GM12878 (cell line): ENCODE measurements at regions not wholly inside any gene's neighbourhood (a gene's known extent, or its start where the extent isn't known, plus 50 kb on each side); places are given as distances from the start of the nearest gene placed in this dataset.
"Not testable (repeated sequence)": the region's sequence is repeated elsewhere in the genome, so short reads cannot be mapped to it uniquely, and the experiment has no call there.

Experiments
- ATAC-seq: fragments of 200-7000 bp; cut with Tn5 transposase; 3 replicates; pipeline ENCODE4 v1.9.1; 2020; ENCODE audit warnings: mild to moderate bottlenecking, moderate library complexity
- BruUV-seq: library from RNA; stranded (reverse); fragments of 400-500 nt; replicated peaks from 2 replicates; lab custom pipeline; 2021; lab: Mats Ljungman, UMichigan
- CTCF ChIA-PET: fragments of 300-600 bp; sonication (Branson Sonifier 250); formaldehyde crosslinking; extraction: SDS; loops from one replicate; lab custom pipeline; 2021; ENCODE audit warnings: inconsistent platforms; lab: Yijun Ruan, JAX
- POLR2A ChIA-PET: fragments of 350-600 bp; formaldehyde crosslinking; extraction: SDS; loops from one replicate; lab custom pipeline; 2021; ENCODE audit warnings: inconsistent platforms; lab: Charles Lee
- RAD21 ChIA-PET: fragments of 300-600 bp; sonication (Branson Sonifier 250); formaldehyde crosslinking; loops from one replicate; lab custom pipeline; 2023; ENCODE audit warnings: antibody characterized with exemption; ENCODE audit not compliant: unreplicated experiment; lab: Charles Lee
- SMC1A ChIA-PET: fragments of 300-600 bp; sonication (Branson Sonifier 250); formaldehyde crosslinking; loops from one replicate; lab custom pipeline; 2023; ENCODE audit not compliant: unreplicated experiment, uncharacterized antibody; lab: Charles Lee
- DNase-seq: peaks from one replicate; pipeline ENCODE4 v3.0.0-alpha.2; 2011; ENCODE audit warnings: low read depth, low spot score
- FAIRE-seq: peaks from 3 replicates; lab custom pipeline; 2011; peaks lifted over from hg19 to GRCh38; lab: Jason Lieb, UNC
- H2AFZ ChIP-seq: 2 replicates; pipeline ENCODE4 v1.6.0; 2011; ENCODE audit warnings: low read depth, low read length, control low read depth; ENCODE audit not compliant: control insufficient read depth
- H3K27ac ChIP-seq: 2 replicates; pipeline ENCODE4 v1.5.1; 2011; ENCODE audit warnings: control low read depth; ENCODE audit not compliant: control insufficient read depth, insufficient read depth
- H3K27me3 ChIP-seq, 2 experiments: replicated peaks in 1 of 2; 2 replicates each; pipeline versions ENCODE4 v1.6.0 to v1.6.1; 2011; ENCODE audit warnings: low read length in 1 of 2; ENCODE audit not compliant: control insufficient read depth in 2 of 2, insufficient read depth in 2 of 2
- H3K36me3 ChIP-seq, 2 experiments: 2 replicates each; pipeline ENCODE4 v1.5.1; 2011; ENCODE audit warnings: low read length in 1 of 2; ENCODE audit not compliant: control insufficient read depth in 2 of 2, insufficient read depth in 2 of 2
- H3K4me1 ChIP-seq: 2 replicates; pipeline ENCODE4 v1.6.1; 2011; ENCODE audit warnings: mild to moderate bottlenecking, low read length, moderate library complexity, mixed read lengths; ENCODE audit not compliant: control insufficient read depth, insufficient read depth
- H3K4me2 ChIP-seq: 2 replicates; pipeline ENCODE4 v1.6.0; 2011; ENCODE audit warnings: control low read depth; ENCODE audit not compliant: control insufficient read depth, insufficient read depth
- H3K4me3 ChIP-seq: fragments of 200-600 bp; sonication (generic); 2 replicates; pipeline ENCODE4 v1.5.1; 2016
- H3K79me2 ChIP-seq: 2 replicates; pipeline ENCODE4 v1.6.0; 2011; ENCODE audit warnings: low read length; ENCODE audit not compliant: control insufficient read depth, insufficient read depth
- H3K9ac ChIP-seq: 2 replicates; pipeline ENCODE4 v1.8.0; 2011; ENCODE audit warnings: low read length, control low read depth, mixed read lengths; ENCODE audit not compliant: control insufficient read depth, insufficient read depth
- H3K9me3 ChIP-seq: replicated peaks from 3 replicates; pipeline ENCODE4 v1.5.1; 2011; ENCODE audit warnings: mild to moderate bottlenecking, low read length; ENCODE audit not compliant: control insufficient read depth, insufficient read depth
- H4K20me1 ChIP-seq: 2 replicates; pipeline ENCODE4 v1.6.0; 2011; ENCODE audit not compliant: control insufficient read depth, insufficient read depth
- WRNIP1 ChIP-seq: IDR thresholded peaks from 2 replicates; pipeline ENCODE4 v1.6.1; 2011; ENCODE audit warnings: low read depth, low read length, improper control_type of control experiment, borderline replicate concordance
- WGBS: methylation state at CpG from one replicate; pipeline ENCODE4 v1.1.6; 2016; ENCODE audit warnings: low lambda C conversion rate; ENCODE audit not compliant: insufficient replicate concordance, insufficient coverage; ENCODE audit errors: missing lambda C conversion rate; 5-methylcytosine and 5-hydroxymethylcytosine counted together
- in situ Hi-C: fragments of 300-500 bp; cut with MboI; formaldehyde crosslinking; loops from 9 replicates; pipeline ENCODE4 v1.14.3; 2018; ENCODE audit warnings: mixed read lengths
- intact Hi-C: fragments of 100-400 bp; cut with micrococcal nuclease; formaldehyde crosslinking; loops from one replicate; pipeline ENCODE4 v1.14.2; 2022; ENCODE audit not compliant: unreplicated experiment

- H3K27me3 ChIP-seq, DNase-seq, H3K79me2 ChIP-seq, H3K36me3 ChIP-seq, H3K9ac ChIP-seq, H3K9me3 ChIP-seq, intact Hi-C loops, in situ Hi-C loops, ATAC-seq, FAIRE-seq, RAD21 ChIA-PET, H3K4me2 ChIP-seq, H3K4me3 ChIP-seq, BruUV-seq, H3K27ac ChIP-seq, H4K20me1 ChIP-seq, H2AFZ ChIP-seq, H3K4me1 ChIP-seq, POLR2A ChIA-PET: not testable (repeated sequence)
- SMC1A ChIA-PET, result interaction anchor here (3.6 kb wide), 1 partner anchor 12 kb away, joined by 16 read pairs; no protein-coding TSS in a partner anchor
- WGBS, result 30% methylated on average over 2 of the region's 2 CpGs
- CTCF ChIA-PET, result interaction anchor here (1.6 kb wide), 1 partner anchor 29 kb away, joined by 4 read pairs; no protein-coding TSS in a partner anchor
Measured at GRCh38 chr9:107763469-107763868, 273.9 kb upstream of the KLF4 start.

GRCh38 chr9:107761307-107761706 lies 271.7 kb upstream of the KLF4 start:
- DNase-seq, result no peak
- H3K36me3 ChIP-seq, result no peaks in the 10 kb centered on the region
- no peak overlapping the region for H3K4me3 ChIP-seq
- H2AFZ ChIP-seq, result no peak overlapping the region
- no peak for TF ChIP-seq WRNIP1
- TF ChIP-seq, all 136 proteins: peak for 0
- no TSS peak for BruUV-seq
- 46% methylated on average over 2 of the region's 2 CpGs for WGBS
- Histone ChIP-seq H3K4me2 (no peak overlapping the region), H3K27me3 (no peaks in the 10 kb centered on the region), H3K79me2 (no peaks in the 10 kb centered on the region), H3K9me3 (no peaks in the 10 kb centered on the region; the same call in 2 of the 3 replicates), H4K20me1 (no peaks in the 10 kb centered on the region), H3K4me1 (no peaks in the 10 kb centered on the region), H3K27ac (no peak overlapping the region), H3K9ac (no peak overlapping the region)
- RAD21 ChIA-PET, result interaction anchor here (2.4 kb wide), 1 partner anchor 10 kb away, joined by 12 read pairs; no protein-coding TSS in a partner anchor
- SMC1A ChIA-PET, result interaction anchor here (1.2 to 3.6 kb wide), 4 partner anchors 10 to 20 kb away, joined by 3 to 17 read pairs (median 10); no protein-coding TSS in a partner anchor
- in situ Hi-C loops (no loop called here), intact Hi-C loops (no loop called here)
- FAIRE-seq (no peak), ATAC-seq (no peak)
- CTCF ChIA-PET, result no interaction called here
- POLR2A ChIA-PET, result no interaction called here
